ENCODE measurements at regions not wholly inside any gene's neighbourhood (a gene's known extent, or its start where the extent isn't known, plus 50 kb on each side); places are given as distances from the start of the nearest gene placed in this dataset.
A peak's percentile ranks its signal among the peaks of the same experiment; 100 is the strongest.

- Mint-ChIP-seq H3K9me3 (ENCODE audit: unreplicated experiment) (no peaks in the 10 kb centered on the region), H3K36me3 (ENCODE audit: unreplicated experiment) (no peaks in the 10 kb centered on the region), H3K4me3 (ENCODE audit: unreplicated experiment) (no peak overlapping the region), H3K27me3 (ENCODE audit: unreplicated experiment) (no peaks in the 10 kb centered on the region), H3K27ac (ENCODE audit: unreplicated experiment) (no peak overlapping the region), H3K4me1 (ENCODE audit: unreplicated experiment) (peaks cover 46% of the 10 kb centered on the region)
- no peak for DNase-seq (ENCODE audit: extremely low spot score, unreplicated experiment)
- no peak for TF ChIP-seq CTCF (IDR thresholded peaks at IDR 0.05)
Observed at GRCh38 chr13:50677687-50678463, 165.6 kb downstream of the DLEU7 start.

GRCh38 chr13:50678464-50679162, 164.9 kb downstream of the DLEU7 start:
- Mint-ChIP-seq H3K9me3 (ENCODE audit: unreplicated experiment) (no peaks in the 10 kb centered on the region), H3K27ac (ENCODE audit: unreplicated experiment) (peak overlapping the region; percentile 50), H3K27me3 (ENCODE audit: unreplicated experiment) (no peaks in the 10 kb centered on the region), H3K4me1 (ENCODE audit: unreplicated experiment) (peaks cover 41% of the 10 kb centered on the region), H3K36me3 (ENCODE audit: unreplicated experiment) (no peaks in the 10 kb centered on the region), H3K4me3 (ENCODE audit: unreplicated experiment) (no peak overlapping the region)
- no peak for DNase-seq (ENCODE audit: extremely low spot score, unreplicated experiment)
- TF ChIP-seq CTCF (IDR thresholded peaks at IDR 0.05), result no peak

GRCh38 chr13:50679321-50679720, 164.2 kb downstream of the DLEU7 start:
- no peak for TF ChIP-seq CTCF (IDR thresholded peaks at IDR 0.05)
- Mint-ChIP-seq H3K4me1 (ENCODE audit: unreplicated experiment) (peaks cover 41% of the 10 kb centered on the region), H3K36me3 (ENCODE audit: unreplicated experiment) (no peaks in the 10 kb centered on the region), H3K9me3 (ENCODE audit: unreplicated experiment) (no peaks in the 10 kb centered on the region), H3K4me3 (ENCODE audit: unreplicated experiment) (no peak overlapping the region), H3K27ac (ENCODE audit: unreplicated experiment) (peak overlapping the region; percentile 50), H3K27me3 (ENCODE audit: unreplicated experiment) (no peaks in the 10 kb centered on the region)
- no peak for DNase-seq (ENCODE audit: extremely low spot score, unreplicated experiment)

GRCh38 chr13:50682002-50682401, 161.5 kb downstream of the DLEU7 start:
- Mint-ChIP-seq H3K27me3 (ENCODE audit: unreplicated experiment) (no peaks in the 10 kb centered on the region), H3K36me3 (ENCODE audit: unreplicated experiment) (no peaks in the 10 kb centered on the region), H3K27ac (ENCODE audit: unreplicated experiment) (no peak overlapping the region), H3K9me3 (ENCODE audit: unreplicated experiment) (no peaks in the 10 kb centered on the region), H3K4me3 (ENCODE audit: unreplicated experiment) (no peak overlapping the region), H3K4me1 (ENCODE audit: unreplicated experiment) (peaks cover 50% of the 10 kb centered on the region)
- DNase-seq (ENCODE audit: extremely low spot score, unreplicated experiment), result no peak
- no peak for TF ChIP-seq CTCF (IDR thresholded peaks at IDR 0.05)

- no peak overlapping the region for H3K4me3 Mint-ChIP-seq (ENCODE audit: unreplicated experiment)
- no peaks in the 10 kb centered on the region for H3K27me3 Mint-ChIP-seq (ENCODE audit: unreplicated experiment)
- no peak for DNase-seq (ENCODE audit: extremely low spot score, unreplicated experiment)
- H3K27ac Mint-ChIP-seq (ENCODE audit: unreplicated experiment), result no peak overlapping the region
- no peak for TF ChIP-seq CTCF (IDR thresholded peaks at IDR 0.05)
- H3K4me1 Mint-ChIP-seq (ENCODE audit: unreplicated experiment), result peaks cover 42% of the 10 kb centered on the region
- no peaks in the 10 kb centered on the region for H3K36me3 Mint-ChIP-seq (ENCODE audit: unreplicated experiment)
- no peaks in the 10 kb centered on the region for H3K9me3 Mint-ChIP-seq (ENCODE audit: unreplicated experiment)
Observed at GRCh38 chr13:50682966-50683365, 160.5 kb downstream of the DLEU7 start.
